Right atrium auricular region (tissue), 2 donors: ENCODE measurements at regions not wholly inside any gene's neighbourhood (a gene's known extent, or its start where the extent isn't known, plus 50 kb on each side); places are given as distances from the start of the nearest gene placed in this dataset.

Experiments used
- DNase-seq: peaks from one replicate; pipeline ENCODE4 v3.0.0-alpha.2; 2019; ENCODE audit warnings: low spot score
- H3K27ac ChIP-seq, 2 donors: fragments of 200-600 bp; sonication (generic); 1 replicate in 1 of 2; 2 replicates in 1 of 2; pipeline ENCODE4 v1.5.1; 2016 to 2019
- H3K27me3 ChIP-seq, 2 donors: fragments of 200-600 bp; sonication (generic); one replicate each; pipeline versions ENCODE4 v1.5.1 to v1.6.0; 2017 to 2019
- H3K36me3 ChIP-seq: fragments of 200-600 bp; sonication (generic); one replicate; pipeline ENCODE4 v1.5.1; 2016
- H3K4me1 ChIP-seq, 2 donors: fragments of 200-600 bp; sonication (generic); one replicate each; pipeline versions ENCODE4 v1.5.1 to v1.6.0; 2017 to 2019
- H3K4me3 ChIP-seq, 2 donors: fragments of 200-600 bp; sonication (generic); 1 replicate in 1 of 2; 2 replicates in 1 of 2; pipeline ENCODE4 v1.5.1; 2017 to 2019; ENCODE audit warnings: mild to moderate bottlenecking in 1 of 2, moderate library complexity in 1 of 2
- H3K9me3 ChIP-seq, 2 donors: fragments of 200-600 bp; sonication (generic); one replicate each; pipeline ENCODE4 v1.5.1; 2019
- TF ChIP-seq, protein P1 (sequence below), 2 donors: fragments of 200-600 bp; sonication (generic); IDR thresholded peaks; one replicate each; pipeline ENCODE4 v1.5.1; 2019; ENCODE audit warnings: antibody characterized with exemption in 2 of 2

DNA sequence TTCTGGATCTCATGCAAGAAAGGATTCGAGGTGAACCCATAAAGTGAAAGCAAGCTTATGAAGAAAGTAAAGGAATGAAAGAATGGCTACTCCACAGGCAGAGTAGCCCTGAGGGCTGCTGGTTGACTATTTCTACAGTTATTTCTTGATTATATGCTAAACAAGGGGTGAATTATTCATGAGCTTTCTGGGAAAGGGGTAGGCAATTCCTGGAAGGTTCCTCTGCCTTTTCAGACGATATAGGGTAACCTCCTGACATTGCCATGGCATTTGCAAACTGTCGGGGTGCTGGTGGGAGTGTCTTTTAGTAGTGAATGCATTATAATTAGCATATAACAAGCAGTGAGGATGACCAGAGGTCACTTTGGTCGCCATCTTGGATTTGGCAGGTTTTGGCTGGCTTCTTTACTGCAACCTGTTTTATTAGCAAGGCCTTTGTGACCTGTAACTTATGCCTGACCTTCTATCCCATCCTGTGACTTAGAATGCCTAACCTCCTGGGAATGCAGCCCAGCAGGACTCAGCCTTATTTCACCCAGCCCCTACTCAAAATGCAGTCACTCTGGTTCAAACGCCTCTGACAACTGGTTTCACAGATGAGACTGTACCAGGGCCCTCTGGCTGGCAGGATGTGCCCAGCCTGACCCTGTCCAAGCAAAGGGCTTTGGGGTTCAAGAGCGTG lies 157.7 kb upstream of the SFSWAP start:
- no peaks in the 10 kb centered on the region for H3K9me3 ChIP-seq
- no peaks in the 10 kb centered on the region for H3K36me3 ChIP-seq
- H3K4me3 ChIP-seq = no peak overlapping the region
- no peak overlapping the region for H3K27ac ChIP-seq
- H3K27me3 ChIP-seq = no peaks in the 10 kb centered on the region
- no peaks in the 10 kb centered on the region for H3K4me1 ChIP-seq
- TF ChIP-seq, protein P1, sequence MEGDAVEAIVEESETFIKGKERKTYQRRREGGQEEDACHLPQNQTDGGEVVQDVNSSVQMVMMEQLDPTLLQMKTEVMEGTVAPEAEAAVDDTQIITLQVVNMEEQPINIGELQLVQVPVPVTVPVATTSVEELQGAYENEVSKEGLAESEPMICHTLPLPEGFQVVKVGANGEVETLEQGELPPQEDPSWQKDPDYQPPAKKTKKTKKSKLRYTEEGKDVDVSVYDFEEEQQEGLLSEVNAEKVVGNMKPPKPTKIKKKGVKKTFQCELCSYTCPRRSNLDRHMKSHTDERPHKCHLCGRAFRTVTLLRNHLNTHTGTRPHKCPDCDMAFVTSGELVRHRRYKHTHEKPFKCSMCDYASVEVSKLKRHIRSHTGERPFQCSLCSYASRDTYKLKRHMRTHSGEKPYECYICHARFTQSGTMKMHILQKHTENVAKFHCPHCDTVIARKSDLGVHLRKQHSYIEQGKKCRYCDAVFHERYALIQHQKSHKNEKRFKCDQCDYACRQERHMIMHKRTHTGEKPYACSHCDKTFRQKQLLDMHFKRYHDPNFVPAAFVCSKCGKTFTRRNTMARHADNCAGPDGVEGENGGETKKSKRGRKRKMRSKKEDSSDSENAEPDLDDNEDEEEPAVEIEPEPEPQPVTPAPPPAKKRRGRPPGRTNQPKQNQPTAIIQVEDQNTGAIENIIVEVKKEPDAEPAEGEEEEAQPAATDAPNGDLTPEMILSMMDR (IDR thresholded peaks at IDR 0.05) = no peak
- DNase-seq = no peak

DNA sequence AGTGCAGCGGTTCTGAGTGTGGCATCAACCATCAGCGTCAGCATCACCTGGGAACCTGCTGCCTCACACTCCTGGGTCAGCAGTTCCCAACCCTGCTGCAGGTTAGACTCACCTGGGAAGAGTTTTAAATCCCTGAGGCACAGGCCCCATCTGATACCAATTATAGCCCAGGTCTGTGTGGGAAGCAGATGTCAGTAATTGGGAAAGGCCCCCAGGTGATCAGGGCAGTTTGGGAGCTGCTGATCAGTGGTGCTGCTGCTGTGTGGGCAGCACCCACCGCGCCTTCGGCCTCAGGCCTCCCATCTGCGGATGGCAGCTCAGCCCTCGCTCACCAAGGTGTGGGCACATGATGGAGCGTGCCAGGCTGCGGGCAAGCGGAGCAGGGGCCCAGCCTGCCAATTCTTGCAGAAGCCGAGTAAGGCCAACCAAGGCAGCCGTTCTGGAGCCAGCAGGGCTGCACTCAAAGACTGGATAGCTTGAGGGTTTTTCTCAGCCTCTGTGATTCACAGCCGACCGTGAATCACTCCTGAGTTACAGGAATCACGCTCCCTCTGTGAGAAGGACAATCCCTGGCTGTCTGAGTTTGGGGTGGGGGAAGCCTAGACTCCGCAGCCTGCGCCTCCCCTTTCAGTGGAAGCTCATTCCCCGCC lies 155.6 kb upstream of the SFSWAP start:
- Histone ChIP-seq H3K9me3 (no peaks in the 10 kb centered on the region), H3K27ac (no peak overlapping the region), H3K36me3 (no peaks in the 10 kb centered on the region), H3K4me1 (no peaks in the 10 kb centered on the region), H3K27me3 (no peaks in the 10 kb centered on the region), H3K4me3 (no peak overlapping the region)
- DNase-seq = no peak
- TF ChIP-seq, protein P1 (IDR thresholded peaks at IDR 0.05) = no peak

GRCh38 chr12:131555866-131556265 lies 155.0 kb upstream of the SFSWAP start:
- TF ChIP-seq, protein P1 (IDR thresholded peaks at IDR 0.05) = no peak
- H3K36me3 ChIP-seq = no peaks in the 10 kb centered on the region
- H3K4me3 ChIP-seq = no peak overlapping the region
- no peaks in the 10 kb centered on the region for H3K27me3 ChIP-seq
- no peak overlapping the region for H3K27ac ChIP-seq
- H3K4me1 ChIP-seq = no peaks in the 10 kb centered on the region
- H3K9me3 ChIP-seq = no peaks in the 10 kb centered on the region
- DNase-seq = no peak

GRCh38 chr12:131557078-131557709 lies 153.7 kb upstream of the SFSWAP start:
- Histone ChIP-seq H3K9me3 (no peaks in the 10 kb centered on the region), H3K27me3 (no peaks in the 10 kb centered on the region), H3K27ac (no peak overlapping the region), H3K36me3 (no peaks in the 10 kb centered on the region), H3K4me1 (no peaks in the 10 kb centered on the region), H3K4me3 (no peak overlapping the region)
- no peak for DNase-seq
- TF ChIP-seq, protein P1 (IDR thresholded peaks at IDR 0.05) = no peak

GRCh38 chr12:131559517-131560516 lies 151.1 kb upstream of the SFSWAP start:
- no peaks in the 10 kb centered on the region for H3K4me1 ChIP-seq
- H3K27ac ChIP-seq = no peak overlapping the region
- H3K27me3 ChIP-seq = no peaks in the 10 kb centered on the region
- no peaks in the 10 kb centered on the region for H3K36me3 ChIP-seq
- no peak overlapping the region for H3K4me3 ChIP-seq
- DNase-seq = no peak
- no peaks in the 10 kb centered on the region for H3K9me3 ChIP-seq
- TF ChIP-seq, protein P1 (IDR thresholded peaks at IDR 0.05) = no peak
